ENCODE measurements at regions not wholly inside any gene's neighbourhood (a gene's known extent, or its start where the extent isn't known, plus 50 kb on each side); places are given as distances from the start of the nearest gene placed in this dataset.

DNA sequence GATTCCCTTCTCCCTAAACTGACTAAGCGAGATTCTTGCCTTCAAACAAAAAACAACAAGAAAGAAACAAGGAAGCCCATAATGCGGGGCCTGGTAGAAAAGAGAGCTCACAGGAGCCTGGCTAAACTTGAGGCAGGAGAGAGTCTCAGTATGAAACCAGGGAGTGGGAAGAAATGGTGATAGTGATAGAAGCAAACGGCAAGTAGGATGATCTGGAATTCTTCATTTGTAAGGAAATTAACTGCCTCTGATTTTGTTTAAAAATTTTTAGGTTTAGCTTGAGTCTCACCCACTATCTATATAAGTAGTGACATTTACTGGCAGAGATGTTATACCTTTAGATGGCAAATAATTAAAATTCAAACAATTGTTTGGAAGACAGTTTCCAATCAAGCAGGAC lies 1356.5 kb upstream of the LRRTM1 start:
- Histone ChIP-seq H3K9ac (ENCODE audit: low read length in 3 of 3) (no peak overlapping the region), H3K9me3 (ENCODE audit: control insufficient read depth in 2 of 3, insufficient read depth in 1 of 3, low read length in 3 of 3) (peaks cover 0 to 12% (median 1%) of the 10 kb centered on the region in 3 donors), H3K4me3 (ENCODE audit: low read length in 3 of 3) (no peak overlapping the region), H3K27me3 (ENCODE audit: control insufficient read depth, insufficient read depth, low read length) (no peaks in the 10 kb centered on the region), H3K36me3 (ENCODE audit: control insufficient read depth in 2 of 3, insufficient read depth in 3 of 3, low read length in 3 of 3) (no peaks in the 10 kb centered on the region), H3K27ac (ENCODE audit: low read depth in 2 of 2, low read length in 2 of 2) (no peak overlapping the region), H3K4me1 (ENCODE audit: control insufficient read depth in 2 of 3, insufficient read depth in 2 of 3, low read depth in 1 of 3, low read length in 3 of 3) (no peaks in the 10 kb centered on the region)
- intact Hi-C loops (cut with DNase I), result no loop called here
- FAIRE-seq, result no peak
- TF ChIP-seq, protein P1, sequence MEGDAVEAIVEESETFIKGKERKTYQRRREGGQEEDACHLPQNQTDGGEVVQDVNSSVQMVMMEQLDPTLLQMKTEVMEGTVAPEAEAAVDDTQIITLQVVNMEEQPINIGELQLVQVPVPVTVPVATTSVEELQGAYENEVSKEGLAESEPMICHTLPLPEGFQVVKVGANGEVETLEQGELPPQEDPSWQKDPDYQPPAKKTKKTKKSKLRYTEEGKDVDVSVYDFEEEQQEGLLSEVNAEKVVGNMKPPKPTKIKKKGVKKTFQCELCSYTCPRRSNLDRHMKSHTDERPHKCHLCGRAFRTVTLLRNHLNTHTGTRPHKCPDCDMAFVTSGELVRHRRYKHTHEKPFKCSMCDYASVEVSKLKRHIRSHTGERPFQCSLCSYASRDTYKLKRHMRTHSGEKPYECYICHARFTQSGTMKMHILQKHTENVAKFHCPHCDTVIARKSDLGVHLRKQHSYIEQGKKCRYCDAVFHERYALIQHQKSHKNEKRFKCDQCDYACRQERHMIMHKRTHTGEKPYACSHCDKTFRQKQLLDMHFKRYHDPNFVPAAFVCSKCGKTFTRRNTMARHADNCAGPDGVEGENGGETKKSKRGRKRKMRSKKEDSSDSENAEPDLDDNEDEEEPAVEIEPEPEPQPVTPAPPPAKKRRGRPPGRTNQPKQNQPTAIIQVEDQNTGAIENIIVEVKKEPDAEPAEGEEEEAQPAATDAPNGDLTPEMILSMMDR (IDR thresholded peaks at IDR 0.05; ENCODE audit: borderline replicate concordance, extremely low read depth, insufficient read depth), result no peak
- no peak for DNase-seq

DNA sequence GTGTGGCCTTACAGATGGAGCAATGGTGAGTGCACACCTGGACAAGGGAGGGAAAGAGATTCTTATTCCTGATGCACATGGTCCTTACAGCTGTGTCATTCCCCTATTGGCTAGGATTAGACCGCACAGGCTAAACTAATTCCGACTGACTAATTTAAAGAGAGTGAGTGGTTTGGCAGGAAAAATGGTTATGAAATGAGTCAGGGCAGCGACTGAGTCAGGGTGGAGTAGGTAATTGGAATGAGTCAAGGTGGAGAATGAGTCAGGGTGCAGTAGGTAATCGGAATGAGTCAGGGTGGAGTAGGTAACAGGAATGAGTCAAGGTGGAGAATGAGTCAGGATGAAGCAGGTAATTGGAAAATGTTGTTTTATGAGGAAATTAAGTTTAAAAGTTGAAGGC lies 1353.7 kb upstream of the LRRTM1 start:
- intact Hi-C loops (cut with DNase I), result no loop called here
- H3K36me3 ChIP-seq (ENCODE audit: control insufficient read depth in 2 of 3, insufficient read depth in 3 of 3, low read length in 3 of 3), result no peaks in the 10 kb centered on the region
- no peak overlapping the region for H3K4me3 ChIP-seq (ENCODE audit: low read length in 3 of 3)
- DNase-seq (no peak), FAIRE-seq (no peak)
- H3K27me3 ChIP-seq (ENCODE audit: control insufficient read depth, insufficient read depth, low read length), result no peaks in the 10 kb centered on the region
- peaks cover 0 to 15% (median 1%) of the 10 kb centered on the region in 3 donors for H3K9me3 ChIP-seq (ENCODE audit: control insufficient read depth in 2 of 3, insufficient read depth in 1 of 3, low read length in 3 of 3)
- no peak overlapping the region for H3K9ac ChIP-seq (ENCODE audit: low read length in 3 of 3)
- H3K27ac ChIP-seq (ENCODE audit: low read depth in 2 of 2, low read length in 2 of 2), result no peak overlapping the region
- no peaks in the 10 kb centered on the region for H3K4me1 ChIP-seq (ENCODE audit: control insufficient read depth in 2 of 3, insufficient read depth in 2 of 3, low read depth in 1 of 3, low read length in 3 of 3)
- TF ChIP-seq, protein P1 (IDR thresholded peaks at IDR 0.05; ENCODE audit: borderline replicate concordance, extremely low read depth, insufficient read depth), result no peak

DNA sequence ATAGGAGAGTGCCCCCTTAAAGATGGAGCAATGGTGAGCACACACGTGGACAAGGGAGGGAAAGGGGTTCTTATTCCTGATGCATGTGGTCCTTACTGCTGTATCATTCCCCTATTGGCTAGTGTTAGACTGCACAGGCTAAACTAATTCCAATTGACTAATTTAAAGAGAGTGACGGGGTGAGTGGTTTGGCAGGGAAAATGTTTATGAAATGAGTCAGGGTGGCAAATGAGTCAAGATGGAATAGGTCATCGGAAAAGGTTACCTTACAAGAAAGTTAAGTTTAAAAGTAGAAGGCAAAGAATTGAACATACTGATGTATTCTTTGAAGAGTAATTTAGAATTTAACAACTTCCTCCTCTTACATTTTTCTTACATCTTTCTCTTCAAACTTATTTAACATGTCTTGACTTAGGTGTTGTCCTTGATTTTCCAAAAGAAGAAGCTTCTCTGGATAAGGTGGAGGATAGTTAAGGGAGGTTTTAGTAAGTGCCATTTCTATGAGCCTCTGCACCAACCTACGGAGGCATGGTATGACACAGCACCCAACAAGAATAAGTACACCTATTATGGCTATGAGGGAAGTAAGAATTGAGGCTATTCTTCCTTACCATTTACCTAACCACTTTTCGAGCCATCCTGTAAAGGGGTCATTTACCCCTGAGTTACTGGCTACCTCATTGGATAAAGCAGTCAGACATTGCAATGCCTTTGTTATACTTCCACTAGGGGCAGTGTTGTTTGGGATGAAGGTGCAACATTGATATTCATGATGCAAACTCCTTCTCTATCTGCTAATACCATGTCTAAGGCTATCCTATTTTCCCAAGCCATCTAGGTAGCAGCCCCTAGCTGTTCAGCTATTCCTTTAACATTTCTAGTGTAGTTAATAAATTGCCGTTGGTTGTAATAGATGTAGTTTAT lies 1345.8 kb upstream of the LRRTM1 start:
- Histone ChIP-seq H3K36me3 (ENCODE audit: control insufficient read depth in 2 of 3, insufficient read depth in 3 of 3, low read length in 3 of 3) (no peaks in the 10 kb centered on the region), H3K9ac (ENCODE audit: low read length in 3 of 3) (no peak overlapping the region), H3K4me1 (ENCODE audit: control insufficient read depth in 2 of 3, insufficient read depth in 2 of 3, low read depth in 1 of 3, low read length in 3 of 3) (no peaks in the 10 kb centered on the region), H3K27ac (ENCODE audit: low read depth in 2 of 2, low read length in 2 of 2) (no peak overlapping the region), H3K27me3 (ENCODE audit: control insufficient read depth, insufficient read depth, low read length) (no peaks in the 10 kb centered on the region), H3K9me3 (ENCODE audit: control insufficient read depth in 2 of 3, insufficient read depth in 1 of 3, low read length in 3 of 3) (no peaks in the 10 kb centered on the region), H3K4me3 (ENCODE audit: low read length in 3 of 3) (no peak overlapping the region)
- intact Hi-C loops (cut with DNase I), result no loop called here
- TF ChIP-seq, protein P1 (IDR thresholded peaks at IDR 0.05; ENCODE audit: borderline replicate concordance, extremely low read depth, insufficient read depth), result no peak
- DNase-seq, result no peak
- no peak for FAIRE-seq
